ENCODE measurements at regions not wholly inside any gene's neighbourhood (a gene's known extent, or its start where the extent isn't known, plus 50 kb on each side); places are given as distances from the start of the nearest gene placed in this dataset.
"Not testable (repeated sequence)": the region's sequence is repeated elsewhere in the genome, so short reads cannot be mapped to it uniquely, and the experiment has no call there.

DNA sequence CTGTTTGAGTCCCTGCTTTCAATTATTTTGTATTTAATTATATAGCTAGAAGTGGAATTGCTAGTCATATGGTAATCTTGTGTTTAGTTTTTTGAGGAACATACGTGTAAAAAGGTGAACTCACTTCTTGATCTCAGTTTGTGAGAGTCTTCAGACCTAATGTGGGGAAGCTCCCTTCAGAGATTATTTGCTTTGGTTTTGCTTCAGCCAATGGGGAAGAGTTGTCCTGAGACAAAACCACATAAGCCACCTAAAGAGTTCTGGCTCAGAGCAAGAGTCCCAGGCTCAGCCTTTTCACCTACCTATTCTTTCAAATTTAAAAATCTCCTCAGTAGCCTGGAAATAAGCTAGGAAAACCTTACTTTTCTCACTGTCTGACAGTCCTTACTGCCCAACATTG, 138.4 kb downstream of the UCK2 start:
- H3K4me3 ChIP-seq (ENCODE audit: low read length): no peak overlapping the region
- TF ChIP-seq, protein P1, sequence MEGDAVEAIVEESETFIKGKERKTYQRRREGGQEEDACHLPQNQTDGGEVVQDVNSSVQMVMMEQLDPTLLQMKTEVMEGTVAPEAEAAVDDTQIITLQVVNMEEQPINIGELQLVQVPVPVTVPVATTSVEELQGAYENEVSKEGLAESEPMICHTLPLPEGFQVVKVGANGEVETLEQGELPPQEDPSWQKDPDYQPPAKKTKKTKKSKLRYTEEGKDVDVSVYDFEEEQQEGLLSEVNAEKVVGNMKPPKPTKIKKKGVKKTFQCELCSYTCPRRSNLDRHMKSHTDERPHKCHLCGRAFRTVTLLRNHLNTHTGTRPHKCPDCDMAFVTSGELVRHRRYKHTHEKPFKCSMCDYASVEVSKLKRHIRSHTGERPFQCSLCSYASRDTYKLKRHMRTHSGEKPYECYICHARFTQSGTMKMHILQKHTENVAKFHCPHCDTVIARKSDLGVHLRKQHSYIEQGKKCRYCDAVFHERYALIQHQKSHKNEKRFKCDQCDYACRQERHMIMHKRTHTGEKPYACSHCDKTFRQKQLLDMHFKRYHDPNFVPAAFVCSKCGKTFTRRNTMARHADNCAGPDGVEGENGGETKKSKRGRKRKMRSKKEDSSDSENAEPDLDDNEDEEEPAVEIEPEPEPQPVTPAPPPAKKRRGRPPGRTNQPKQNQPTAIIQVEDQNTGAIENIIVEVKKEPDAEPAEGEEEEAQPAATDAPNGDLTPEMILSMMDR (conservative IDR thresholded peaks at IDR 0.05; ENCODE audit: low read depth, low read length): no peak
- DNase-seq (ENCODE audit: low read depth): no peak

DNA sequence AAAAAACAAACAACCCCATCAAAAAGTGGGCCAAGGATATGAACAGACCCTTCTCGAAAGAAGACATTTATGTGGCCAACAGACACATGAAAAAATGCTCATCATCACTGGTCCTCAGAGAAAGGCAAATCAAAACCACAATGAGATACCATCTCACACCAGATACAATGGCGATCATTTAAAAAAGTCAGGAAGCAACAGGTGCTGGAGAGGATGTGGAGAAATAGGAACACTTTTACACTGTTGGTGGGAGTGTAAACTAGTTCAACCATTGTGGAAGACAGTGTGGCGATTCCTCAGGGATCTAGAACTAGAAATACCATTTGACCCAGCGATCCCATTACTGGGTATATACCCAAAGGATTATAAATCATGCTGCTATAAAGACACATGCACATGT, 142.0 kb downstream of the UCK2 start:
- not testable (repeated sequence) for H3K4me3 ChIP-seq (ENCODE audit: low read length); DNase-seq (ENCODE audit: low read depth)

DNA sequence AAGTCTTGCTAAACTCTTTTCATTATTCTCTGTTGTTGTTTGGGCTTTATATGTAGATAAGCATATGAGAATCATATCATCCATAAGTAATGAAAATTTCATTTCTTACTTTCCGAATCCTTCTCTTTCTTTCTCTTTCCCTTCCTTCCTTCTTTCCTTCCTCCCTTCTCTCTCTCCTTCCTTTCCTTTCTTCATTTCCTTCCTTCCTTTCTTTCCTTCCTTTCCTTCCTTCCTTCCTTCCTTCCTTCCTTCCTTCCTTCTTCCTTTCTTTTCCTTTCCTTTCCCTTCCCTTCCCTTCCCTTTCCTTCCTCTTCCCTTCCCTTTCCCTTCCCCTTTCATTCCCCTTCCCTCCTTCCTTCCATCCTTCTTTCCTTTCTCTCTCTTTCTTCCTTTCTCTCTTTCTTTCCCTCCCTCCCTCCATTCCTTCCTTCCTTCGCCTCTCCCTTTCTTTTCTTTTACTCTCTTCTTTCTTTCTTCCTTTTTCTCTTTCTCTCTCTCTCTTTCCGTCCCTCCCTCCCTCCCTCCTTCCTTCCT, 147.3 kb downstream of the UCK2 start:
- DNase-seq (ENCODE audit: low read depth): no peak
- H3K4me3 ChIP-seq (ENCODE audit: low read length): no peak overlapping the region
- TF ChIP-seq, protein P1 (conservative IDR thresholded peaks at IDR 0.05; ENCODE audit: low read depth, low read length): no peak

DNA sequence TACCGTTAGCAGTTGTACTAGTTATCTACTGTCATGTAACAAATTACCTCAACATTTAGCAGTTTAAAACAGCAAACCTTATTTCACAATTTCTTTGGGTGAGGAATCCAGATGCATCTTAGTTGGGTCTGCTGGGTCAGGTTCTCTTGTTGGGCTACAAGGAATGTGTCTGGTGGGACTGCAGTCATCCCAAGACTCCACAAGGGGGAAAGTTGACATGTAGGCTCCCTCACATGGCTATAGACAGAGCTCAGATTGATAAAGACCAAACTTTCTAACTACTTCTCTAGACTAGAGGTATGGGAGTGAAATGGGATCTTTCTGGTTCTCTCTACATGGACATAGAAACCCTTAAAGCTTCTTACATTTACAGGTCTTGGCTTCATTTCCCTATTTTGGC, 160.9 kb downstream of the UCK2 start:
- no peak for DNase-seq (ENCODE audit: low read depth)
- TF ChIP-seq, protein P1 (conservative IDR thresholded peaks at IDR 0.05; ENCODE audit: low read depth, low read length): no peak
- H3K4me3 ChIP-seq (ENCODE audit: low read length): no peak overlapping the region

DNA sequence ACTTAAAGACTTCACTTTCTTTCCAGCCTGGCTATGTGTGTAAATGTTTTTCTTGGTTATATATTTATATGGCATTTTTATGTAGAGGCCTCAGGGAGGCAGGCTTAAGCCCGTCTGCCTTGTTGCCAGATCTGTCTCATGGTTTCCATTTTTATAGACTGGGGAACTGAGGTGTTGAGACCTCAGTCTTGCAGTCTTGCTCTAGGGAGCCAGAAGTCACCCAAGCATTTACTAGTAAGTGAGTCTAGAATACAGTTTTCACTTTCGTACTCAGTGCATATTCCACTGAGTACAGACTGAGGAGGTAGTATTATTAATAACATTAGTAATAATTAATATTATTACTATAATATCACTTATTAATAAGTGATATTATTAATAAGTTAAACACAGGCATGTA, 161.4 kb downstream of the UCK2 start:
- no peak for DNase-seq (ENCODE audit: low read depth)
- TF ChIP-seq, protein P1 (conservative IDR thresholded peaks at IDR 0.05; ENCODE audit: low read depth, low read length): no peak

DNA sequence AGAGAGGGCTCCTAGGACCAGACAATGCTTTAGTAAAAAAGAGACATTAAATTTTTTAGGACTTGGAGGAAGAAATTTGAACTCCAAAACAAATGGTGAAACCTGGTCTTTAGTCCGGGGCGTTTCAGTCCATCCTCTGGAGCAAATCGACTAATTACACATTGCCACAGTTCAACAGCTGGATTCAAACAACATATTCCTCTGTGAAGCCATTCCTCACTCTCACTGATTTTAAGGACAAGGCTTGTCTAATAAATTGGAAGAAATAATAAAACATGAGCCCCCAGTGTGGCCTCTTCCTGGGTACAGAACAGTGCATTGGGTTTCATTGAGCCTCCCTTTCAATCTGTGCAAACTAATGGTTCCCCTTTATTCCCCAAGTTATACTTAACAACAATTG, 165.1 kb downstream of the UCK2 start:
- TF ChIP-seq, protein P1 (conservative IDR thresholded peaks at IDR 0.05; ENCODE audit: low read depth, low read length): no peak
- H3K4me3 ChIP-seq (ENCODE audit: low read length): no peak overlapping the region
- DNase-seq (ENCODE audit: low read depth): no peak

More for the DNA sequence above, 161.4 kb downstream of the UCK2 start:
- no peak overlapping the region for H3K4me3 ChIP-seq (ENCODE audit: low read length)

DNA sequence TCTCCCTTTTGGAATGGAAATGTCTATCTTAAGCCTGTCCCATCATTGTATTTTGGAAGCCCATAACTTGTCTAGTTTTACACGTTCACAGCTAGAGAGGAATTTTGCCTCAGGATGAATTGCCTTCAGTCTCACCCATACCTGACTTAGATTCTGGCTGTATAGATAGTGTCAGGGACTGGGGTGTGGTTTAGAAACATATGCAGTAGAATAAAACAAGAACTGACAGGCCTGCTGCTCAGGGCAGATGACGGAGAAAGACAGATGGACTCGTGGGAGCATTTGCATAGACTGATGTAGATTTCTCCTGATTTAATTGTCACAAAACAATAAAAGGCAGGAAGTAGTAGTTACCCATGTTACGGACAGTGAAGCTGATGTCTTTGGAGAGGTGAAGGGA, 166.7 kb downstream of the UCK2 start:
- no peak overlapping the region for H3K4me3 ChIP-seq (ENCODE audit: low read length)
- no peak for DNase-seq (ENCODE audit: low read depth)
- TF ChIP-seq, protein P1 (conservative IDR thresholded peaks at IDR 0.05; ENCODE audit: low read depth, low read length): no peak

DNA sequence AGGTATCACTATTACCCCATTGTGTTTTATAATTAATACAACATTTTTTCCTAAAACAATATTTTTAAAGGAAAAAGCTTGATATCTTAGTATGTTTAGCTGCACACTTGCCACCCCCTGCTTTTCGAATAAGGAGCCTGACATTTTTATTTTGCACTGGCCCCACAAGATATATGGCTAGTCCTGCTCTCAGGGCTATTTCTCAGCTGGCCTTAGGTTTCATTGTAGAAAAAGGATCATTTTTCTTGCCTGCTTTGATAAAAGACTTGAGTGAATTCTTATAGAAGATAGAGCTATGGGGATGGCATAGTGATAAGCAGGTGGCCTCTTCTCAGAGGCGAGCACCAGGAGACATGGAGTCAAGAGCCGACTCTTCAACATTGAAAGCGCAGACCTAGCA, 167.0 kb downstream of the FAM78B start:
- DNase-seq (ENCODE audit: low read depth): no peak
- TF ChIP-seq, protein P1 (conservative IDR thresholded peaks at IDR 0.05; ENCODE audit: low read depth, low read length): no peak
- no peak overlapping the region for H3K4me3 ChIP-seq (ENCODE audit: low read length)

Data from retinal pigment epithelial cell (primary cell).